DND-41 (cell line): ENCODE measurements at regions not wholly inside any gene's neighbourhood (a gene's known extent, or its start where the extent isn't known, plus 50 kb on each side); places are given as distances from the start of the nearest gene placed in this dataset.

Source experiments
- ATAC-seq: fragments of 200-7000 bp; cut with Tn5 transposase; 3 replicates; pipeline ENCODE4 v1.9.1; 2021; ENCODE audit warnings: low read depth; ENCODE audit not compliant: insufficient read depth
- DNase-seq: peaks from one replicate; pipeline ENCODE4 v3.0.0-alpha.2; 2020
- H2AFZ ChIP-seq: 2 replicates; pipeline ENCODE4 v1.6.0; 2012; ENCODE audit warnings: low read depth, low read length
- H3K27ac ChIP-seq: 2 replicates; pipeline ENCODE4 v1.5.1; 2012; ENCODE audit warnings: low read length, inconsistent platforms
- H3K27me3 ChIP-seq: fragments of 200-600 bp; sonication (generic); 2 replicates; pipeline ENCODE4 v1.6.0; 2012; ENCODE audit warnings: low read length, mild to moderate bottlenecking, inconsistent platforms; ENCODE audit not compliant: insufficient read depth, poor library complexity
- H3K36me3 ChIP-seq: 2 replicates; pipeline ENCODE4 v1.5.1; 2012; ENCODE audit warnings: low read length, inconsistent platforms; ENCODE audit not compliant: insufficient read depth
- H3K4me1 ChIP-seq: 2 replicates; pipeline ENCODE4 v1.5.1; 2012; ENCODE audit warnings: mild to moderate bottlenecking, low read length; ENCODE audit not compliant: insufficient read depth
- H3K4me2 ChIP-seq: 2 replicates; pipeline ENCODE4 v1.6.0; 2012; ENCODE audit warnings: mild to moderate bottlenecking, moderate library complexity, low read length, inconsistent platforms; ENCODE audit not compliant: insufficient read depth
- H3K4me3 ChIP-seq, 2 experiments: fragments of 200-600 bp in 1 of 2; shearing (Covaris generic) in 1 of 2; 2 replicates each; pipeline ENCODE4 v1.5.1; 2012 to 2016; ENCODE audit warnings: inconsistent platforms in 2 of 2, low read length in 2 of 2, mild to moderate bottlenecking in 2 of 2, low read depth in 1 of 2, moderate library complexity in 1 of 2
- H3K79me2 ChIP-seq: 2 replicates; pipeline ENCODE4 v1.6.0; 2012; ENCODE audit warnings: low read length, inconsistent platforms; ENCODE audit not compliant: insufficient read depth
- H3K9ac ChIP-seq: 2 replicates; pipeline ENCODE4 v1.6.0; 2012; ENCODE audit warnings: low read depth, mild to moderate bottlenecking, inconsistent platforms, low read length, moderate library complexity
- H3K9me3 ChIP-seq: 2 replicates; pipeline ENCODE4 v1.5.1; 2012; ENCODE audit warnings: low read length, moderate library complexity, mild to moderate bottlenecking, inconsistent platforms; ENCODE audit not compliant: insufficient read depth, severe bottlenecking
- H4K20me1 ChIP-seq: 2 replicates; pipeline ENCODE4 v1.6.0; 2012; ENCODE audit warnings: low read length; ENCODE audit not compliant: insufficient read depth
- EZH2 ChIP-seq: IDR thresholded peaks from 3 replicates; pipeline ENCODE4 v1.6.1; 2012; ENCODE audit warnings: borderline replicate concordance, low read depth, mild to moderate bottlenecking, moderate library complexity, low read length, inconsistent platforms; ENCODE audit not compliant: severe bottlenecking
- TF ChIP-seq, protein P1 (sequence below): IDR thresholded peaks from 2 replicates; pipeline ENCODE4 v1.5.1; 2012; ENCODE audit warnings: borderline replicate concordance, low read length, moderate library complexity, mild to moderate bottlenecking; ENCODE audit not compliant: poor library complexity, severe bottlenecking; ENCODE audit errors: extremely low read depth

DNA sequence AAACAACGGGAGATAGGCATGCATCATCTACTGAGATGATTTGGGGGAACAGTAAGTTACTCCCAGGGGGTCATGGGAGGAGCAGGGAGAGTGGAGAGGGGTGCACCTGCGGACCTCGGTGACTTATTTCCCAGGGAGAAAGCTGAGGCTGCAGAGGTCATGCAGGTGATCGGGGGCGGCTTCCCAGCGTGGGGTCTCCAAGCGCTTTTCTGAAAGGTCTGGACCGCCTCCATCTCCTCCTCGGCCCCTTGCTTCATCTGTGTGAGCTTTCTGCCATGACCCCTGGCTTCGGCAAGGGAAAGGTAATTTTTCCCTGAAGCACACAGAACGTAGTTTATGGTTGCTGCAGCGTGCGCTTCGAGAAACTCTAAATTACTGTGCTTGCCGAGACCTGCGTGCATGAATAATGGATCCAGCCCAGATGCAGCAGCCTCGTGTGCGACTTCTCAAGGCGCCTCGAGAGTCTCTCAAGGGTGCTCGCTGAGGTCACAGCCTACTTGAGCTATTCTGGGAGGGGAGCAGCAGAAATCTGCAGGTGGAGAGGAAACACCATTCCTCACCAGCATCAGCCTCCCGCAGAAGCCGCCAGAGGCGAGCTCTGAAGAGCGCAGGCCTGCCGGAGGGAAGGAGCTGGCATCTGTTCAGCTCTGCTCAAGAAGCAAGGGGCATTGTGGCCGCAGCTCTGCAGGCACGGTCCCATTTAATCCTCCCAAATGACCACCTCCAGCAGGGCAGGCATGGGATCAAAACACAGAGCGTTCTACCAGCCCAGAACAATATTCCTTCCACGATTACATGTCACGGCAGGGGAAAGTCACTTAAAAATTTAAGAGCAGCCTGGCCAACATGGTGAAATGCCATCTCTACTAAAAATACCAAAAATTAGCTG is 308.4 kb upstream of the MYT1L start:
- TF ChIP-seq, protein P1, sequence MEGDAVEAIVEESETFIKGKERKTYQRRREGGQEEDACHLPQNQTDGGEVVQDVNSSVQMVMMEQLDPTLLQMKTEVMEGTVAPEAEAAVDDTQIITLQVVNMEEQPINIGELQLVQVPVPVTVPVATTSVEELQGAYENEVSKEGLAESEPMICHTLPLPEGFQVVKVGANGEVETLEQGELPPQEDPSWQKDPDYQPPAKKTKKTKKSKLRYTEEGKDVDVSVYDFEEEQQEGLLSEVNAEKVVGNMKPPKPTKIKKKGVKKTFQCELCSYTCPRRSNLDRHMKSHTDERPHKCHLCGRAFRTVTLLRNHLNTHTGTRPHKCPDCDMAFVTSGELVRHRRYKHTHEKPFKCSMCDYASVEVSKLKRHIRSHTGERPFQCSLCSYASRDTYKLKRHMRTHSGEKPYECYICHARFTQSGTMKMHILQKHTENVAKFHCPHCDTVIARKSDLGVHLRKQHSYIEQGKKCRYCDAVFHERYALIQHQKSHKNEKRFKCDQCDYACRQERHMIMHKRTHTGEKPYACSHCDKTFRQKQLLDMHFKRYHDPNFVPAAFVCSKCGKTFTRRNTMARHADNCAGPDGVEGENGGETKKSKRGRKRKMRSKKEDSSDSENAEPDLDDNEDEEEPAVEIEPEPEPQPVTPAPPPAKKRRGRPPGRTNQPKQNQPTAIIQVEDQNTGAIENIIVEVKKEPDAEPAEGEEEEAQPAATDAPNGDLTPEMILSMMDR: no peak
- TF ChIP-seq EZH2: no peak

GRCh38 chr2:2638547-2639220 is 307.6 kb upstream of the MYT1L start:
- Histone ChIP-seq H2AFZ (no peak overlapping the region), H3K4me2 (no peak overlapping the region), H3K4me3 (no peak overlapping the region), H3K27me3 (no peaks in the 10 kb centered on the region), H3K79me2 (no peaks in the 10 kb centered on the region), H3K36me3 (no peaks in the 10 kb centered on the region), H3K4me1 (no peaks in the 10 kb centered on the region), H3K9me3 (no peaks in the 10 kb centered on the region), H4K20me1 (peaks cover 4% of the 10 kb centered on the region; the same call in 1 of the 2 replicates), H3K27ac (no peak overlapping the region), H3K9ac (no peak overlapping the region)
- no peak for DNase-seq
- ATAC-seq: no peak
- TF ChIP-seq, protein P1: no peak
- TF ChIP-seq EZH2: no peak

More for the DNA sequence above, 308.4 kb upstream of the MYT1L start:
- H3K4me1 ChIP-seq: no peaks in the 10 kb centered on the region
- H3K4me3 ChIP-seq: no peak overlapping the region
- H3K9ac ChIP-seq: no peak overlapping the region
- DNase-seq (no peak), ATAC-seq (no peak)
- no peaks in the 10 kb centered on the region for H3K79me2 ChIP-seq
- H3K27me3 ChIP-seq: no peaks in the 10 kb centered on the region
- H3K4me2 ChIP-seq: no peak overlapping the region
- no peak overlapping the region for H3K27ac ChIP-seq
- peaks cover 4% of the 10 kb centered on the region; the same call in 1 of the 2 replicates for H4K20me1 ChIP-seq
- H3K36me3 ChIP-seq: no peaks in the 10 kb centered on the region
- H3K9me3 ChIP-seq: no peaks in the 10 kb centered on the region
- H2AFZ ChIP-seq: no peak overlapping the region

- H3K4me2 ChIP-seq: no peak overlapping the region
- H3K4me3 ChIP-seq: no peak overlapping the region
- TF ChIP-seq EZH2: no peak
- TF ChIP-seq, protein P1: no peak
- DNase-seq (no peak), ATAC-seq (no peak)
- H3K79me2 ChIP-seq: no peaks in the 10 kb centered on the region
- H3K9me3 ChIP-seq: no peaks in the 10 kb centered on the region
- no peak overlapping the region for H2AFZ ChIP-seq
- no peak overlapping the region for H3K9ac ChIP-seq
- H4K20me1 ChIP-seq: peaks cover 4% of the 10 kb centered on the region; the same call in 1 of the 2 replicates
- no peaks in the 10 kb centered on the region for H3K4me1 ChIP-seq
- no peak overlapping the region for H3K27ac ChIP-seq
- H3K36me3 ChIP-seq: no peaks in the 10 kb centered on the region
- H3K27me3 ChIP-seq: no peaks in the 10 kb centered on the region
Observed at GRCh38 chr2:2636813-2637212, 305.7 kb upstream of the MYT1L start.
